HL-60 (cell line): ENCODE measurements at regions not wholly inside any gene's neighbourhood (a gene's known extent, or its start where the extent isn't known, plus 50 kb on each side); places are given as distances from the start of the nearest gene placed in this dataset.

ENCODE experiments used
- POLR2AphosphoS5 ChIP-seq: IDR thresholded peaks from 2 replicates; pipeline ENCODE4 v1.6.1; 2012; ENCODE audit warnings: low read depth
- TF ChIP-seq, protein P1 (sequence below): IDR thresholded peaks from one replicate; pipeline ENCODE4 v1.5.1; 2011; ENCODE audit warnings: low read length, control low read depth, inconsistent platforms; ENCODE audit not compliant: insufficient read depth
- TF ChIP-seq, protein P2 (sequence below): IDR thresholded peaks from 2 replicates; pipeline ENCODE4 v1.6.1; 2012; ENCODE audit warnings: low read depth; ENCODE audit not compliant: insufficient replicate concordance

DNA sequence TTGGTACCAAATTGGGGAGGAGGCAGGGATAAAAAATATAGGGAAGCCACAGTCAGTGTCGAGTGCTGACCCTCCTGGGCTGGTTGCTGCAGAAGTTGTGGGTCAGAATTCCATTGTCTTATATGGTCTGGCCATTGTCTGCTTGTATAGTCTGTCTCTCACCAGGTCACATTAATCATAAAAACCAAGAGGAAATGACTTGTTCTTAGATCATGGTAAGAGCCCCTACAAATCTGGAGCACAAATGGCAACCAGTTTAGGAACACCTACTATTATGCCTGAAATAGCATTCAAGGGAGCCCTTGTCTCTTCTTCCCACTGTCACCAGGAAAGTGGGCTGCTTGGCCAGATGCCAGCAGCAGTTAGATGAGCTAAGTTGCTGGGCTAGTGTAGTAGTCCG lies 119.7 kb upstream of the RMP24 start:
- TF ChIP-seq, protein P1, sequence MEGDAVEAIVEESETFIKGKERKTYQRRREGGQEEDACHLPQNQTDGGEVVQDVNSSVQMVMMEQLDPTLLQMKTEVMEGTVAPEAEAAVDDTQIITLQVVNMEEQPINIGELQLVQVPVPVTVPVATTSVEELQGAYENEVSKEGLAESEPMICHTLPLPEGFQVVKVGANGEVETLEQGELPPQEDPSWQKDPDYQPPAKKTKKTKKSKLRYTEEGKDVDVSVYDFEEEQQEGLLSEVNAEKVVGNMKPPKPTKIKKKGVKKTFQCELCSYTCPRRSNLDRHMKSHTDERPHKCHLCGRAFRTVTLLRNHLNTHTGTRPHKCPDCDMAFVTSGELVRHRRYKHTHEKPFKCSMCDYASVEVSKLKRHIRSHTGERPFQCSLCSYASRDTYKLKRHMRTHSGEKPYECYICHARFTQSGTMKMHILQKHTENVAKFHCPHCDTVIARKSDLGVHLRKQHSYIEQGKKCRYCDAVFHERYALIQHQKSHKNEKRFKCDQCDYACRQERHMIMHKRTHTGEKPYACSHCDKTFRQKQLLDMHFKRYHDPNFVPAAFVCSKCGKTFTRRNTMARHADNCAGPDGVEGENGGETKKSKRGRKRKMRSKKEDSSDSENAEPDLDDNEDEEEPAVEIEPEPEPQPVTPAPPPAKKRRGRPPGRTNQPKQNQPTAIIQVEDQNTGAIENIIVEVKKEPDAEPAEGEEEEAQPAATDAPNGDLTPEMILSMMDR: no peak
- no peak for TF ChIP-seq POLR2AphosphoS5
- TF ChIP-seq, protein P2, sequence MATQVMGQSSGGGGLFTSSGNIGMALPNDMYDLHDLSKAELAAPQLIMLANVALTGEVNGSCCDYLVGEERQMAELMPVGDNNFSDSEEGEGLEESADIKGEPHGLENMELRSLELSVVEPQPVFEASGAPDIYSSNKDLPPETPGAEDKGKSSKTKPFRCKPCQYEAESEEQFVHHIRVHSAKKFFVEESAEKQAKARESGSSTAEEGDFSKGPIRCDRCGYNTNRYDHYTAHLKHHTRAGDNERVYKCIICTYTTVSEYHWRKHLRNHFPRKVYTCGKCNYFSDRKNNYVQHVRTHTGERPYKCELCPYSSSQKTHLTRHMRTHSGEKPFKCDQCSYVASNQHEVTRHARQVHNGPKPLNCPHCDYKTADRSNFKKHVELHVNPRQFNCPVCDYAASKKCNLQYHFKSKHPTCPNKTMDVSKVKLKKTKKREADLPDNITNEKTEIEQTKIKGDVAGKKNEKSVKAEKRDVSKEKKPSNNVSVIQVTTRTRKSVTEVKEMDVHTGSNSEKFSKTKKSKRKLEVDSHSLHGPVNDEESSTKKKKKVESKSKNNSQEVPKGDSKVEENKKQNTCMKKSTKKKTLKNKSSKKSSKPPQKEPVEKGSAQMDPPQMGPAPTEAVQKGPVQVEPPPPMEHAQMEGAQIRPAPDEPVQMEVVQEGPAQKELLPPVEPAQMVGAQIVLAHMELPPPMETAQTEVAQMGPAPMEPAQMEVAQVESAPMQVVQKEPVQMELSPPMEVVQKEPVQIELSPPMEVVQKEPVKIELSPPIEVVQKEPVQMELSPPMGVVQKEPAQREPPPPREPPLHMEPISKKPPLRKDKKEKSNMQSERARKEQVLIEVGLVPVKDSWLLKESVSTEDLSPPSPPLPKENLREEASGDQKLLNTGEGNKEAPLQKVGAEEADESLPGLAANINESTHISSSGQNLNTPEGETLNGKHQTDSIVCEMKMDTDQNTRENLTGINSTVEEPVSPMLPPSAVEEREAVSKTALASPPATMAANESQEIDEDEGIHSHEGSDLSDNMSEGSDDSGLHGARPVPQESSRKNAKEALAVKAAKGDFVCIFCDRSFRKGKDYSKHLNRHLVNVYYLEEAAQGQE: no peak
